ENCODE measurements at regions not wholly inside any gene's neighbourhood (a gene's known extent, or its start where the extent isn't known, plus 50 kb on each side); places are given as distances from the start of the nearest gene placed in this dataset.

GRCh38 chr2:11044201-11044600 is 111.1 kb upstream of the SLC66A3 start:
- DNase-seq (ENCODE audit: low read depth), result no peak

GRCh38 chr2:11045294-11045693 is 110.0 kb upstream of the SLC66A3 start:
- no peak for DNase-seq (ENCODE audit: low read depth)

GRCh38 chr2:11048335-11049008 is 106.8 kb upstream of the SLC66A3 start:
- DNase-seq (ENCODE audit: low read depth), result no peak

DNA sequence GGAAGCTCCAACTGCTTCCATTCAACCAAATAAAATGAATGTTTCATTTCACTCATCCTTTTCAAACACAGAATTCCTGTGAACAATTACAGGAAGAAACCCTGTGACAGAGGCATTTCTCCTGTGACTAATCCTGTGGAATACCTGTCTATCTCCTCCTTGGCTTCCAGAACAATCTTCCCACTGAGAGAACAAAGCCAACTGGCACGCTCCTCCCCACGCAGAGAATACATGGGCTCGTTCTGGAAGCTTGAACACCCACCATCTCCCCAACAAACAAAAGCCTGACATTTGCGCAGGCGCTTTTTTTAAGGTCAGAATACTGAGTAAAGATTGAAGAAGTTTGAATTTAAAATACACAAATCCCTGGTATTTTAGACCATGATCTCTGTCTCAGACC is 104.7 kb upstream of the SLC66A3 start:
- DNase-seq (ENCODE audit: low read depth), result peak; percentile 58

GRCh38 chr2:11051280-11051679 is 104.0 kb upstream of the SLC66A3 start:
- DNase-seq (ENCODE audit: low read depth), result no peak

DNA sequence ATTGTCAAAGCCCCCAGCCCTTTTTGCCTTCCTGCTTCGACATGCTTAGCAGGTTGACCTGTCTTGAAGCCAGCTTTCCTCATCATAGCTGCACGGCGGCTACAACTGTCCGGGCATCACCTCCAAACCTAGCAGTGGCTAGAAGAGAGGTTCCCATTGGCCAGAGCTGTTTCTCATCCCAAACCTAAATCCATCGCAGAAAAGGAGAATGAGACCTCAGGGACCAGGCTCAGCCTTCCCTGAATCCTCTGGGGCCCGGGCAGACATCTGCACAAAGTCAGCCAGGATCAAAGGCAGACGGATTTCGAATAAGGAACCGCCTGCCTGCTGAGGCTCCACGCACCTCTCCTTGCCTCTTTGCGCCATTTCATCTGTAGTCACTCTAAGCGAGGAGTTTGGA is 101.7 kb upstream of the SLC66A3 start:
- DNase-seq (ENCODE audit: low read depth), result no peak

- DNase-seq (ENCODE audit: low read depth), result no peak
These were observed 100.2 kb upstream of the SLC66A3 start for GRCh38 chr2:11054783-11055678.

- DNase-seq (ENCODE audit: low read depth), result no peak
These were observed 99.5 kb upstream of the SLC66A3 start for GRCh38 chr2:11055679-11056215.

- DNase-seq (ENCODE audit: low read depth), result peak; percentile 98
These were observed 98.7 kb upstream of the SLC66A3 start for GRCh38 chr2:11056614-11057013.

DNA sequence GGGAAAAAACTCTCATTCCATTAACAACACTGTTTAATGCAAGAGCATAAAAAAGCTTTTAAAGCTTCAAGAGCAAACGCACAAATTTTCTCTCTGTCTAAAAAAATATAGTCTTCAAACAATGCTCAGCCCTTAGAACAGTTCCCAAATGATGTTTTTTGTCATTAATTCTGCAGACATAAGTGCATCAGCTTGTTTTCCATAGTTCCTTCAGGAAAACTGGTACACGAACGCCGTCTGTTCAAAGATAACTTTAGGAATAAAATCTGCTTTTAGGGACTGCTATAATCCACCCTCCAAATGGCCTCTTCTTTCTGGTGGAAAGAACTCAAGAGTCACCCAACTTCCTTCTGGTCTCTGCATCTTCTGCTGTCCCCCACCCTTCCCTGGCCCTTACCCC is 98.2 kb upstream of the SLC66A3 start:
- no peak for DNase-seq (ENCODE audit: low read depth)

DNA sequence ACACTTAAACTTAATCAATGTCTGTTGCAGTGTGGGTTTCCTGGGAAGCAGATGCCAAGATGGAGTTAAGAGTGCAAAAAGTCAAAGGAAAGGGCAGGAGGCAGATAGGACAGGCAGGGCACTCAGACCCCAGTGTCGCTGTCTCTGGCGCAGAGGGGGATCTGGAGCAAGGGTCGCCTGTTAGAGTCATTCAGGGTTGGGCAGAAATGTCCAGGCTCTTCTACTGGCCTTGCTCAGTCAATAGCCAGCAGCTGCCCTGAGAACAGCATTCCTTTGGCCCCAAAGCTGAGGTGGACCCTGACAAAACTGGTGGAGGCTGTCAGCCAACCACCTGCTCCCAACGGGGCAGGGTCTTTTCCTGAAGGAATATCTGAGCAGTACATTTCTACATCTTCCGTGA is 97.1 kb upstream of the SLC66A3 start:
- DNase-seq (ENCODE audit: low read depth), result no peak

DNA sequence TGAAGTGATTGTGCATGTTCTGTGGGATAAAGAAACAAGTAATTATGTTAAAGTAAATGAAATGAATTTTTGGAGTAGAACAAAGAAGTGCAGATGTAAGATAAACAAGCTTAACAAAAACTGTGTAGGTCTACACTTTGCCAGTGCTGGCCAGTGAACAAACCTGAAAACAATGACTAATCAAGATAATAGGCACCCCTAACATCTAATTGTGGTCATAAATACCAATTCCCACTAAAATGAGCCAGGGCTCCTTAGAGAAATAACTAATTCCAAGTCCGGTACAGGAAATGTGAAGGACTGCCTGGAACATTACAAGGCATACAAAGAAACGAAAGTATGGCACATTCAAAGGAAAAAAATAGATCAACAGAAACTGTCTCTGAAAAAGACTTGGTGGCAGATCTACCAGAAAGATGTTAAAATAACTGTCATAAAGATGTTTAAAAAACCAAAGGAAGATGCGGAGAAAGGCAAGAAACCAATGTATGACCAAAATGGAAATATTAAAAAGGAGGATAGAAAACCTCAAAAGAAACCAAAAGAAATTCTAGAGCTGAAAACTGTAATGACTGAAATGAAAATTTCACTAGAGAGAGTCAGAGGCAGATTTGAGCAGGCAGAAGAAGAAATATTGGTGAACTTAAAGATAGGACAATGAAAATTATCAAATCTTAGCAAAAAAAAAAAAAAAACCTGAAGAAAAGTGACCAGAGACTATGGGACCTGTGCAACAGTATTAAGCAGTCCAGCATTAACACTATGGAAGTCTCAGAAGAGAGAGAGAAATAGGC is 94.7 kb upstream of the SLC66A3 start:
- no peak for DNase-seq (ENCODE audit: low read depth)

- DNase-seq (ENCODE audit: low read depth), result no peak
These were observed 89.3 kb upstream of the SLC66A3 start for GRCh38 chr2:11065833-11066485.

DNA sequence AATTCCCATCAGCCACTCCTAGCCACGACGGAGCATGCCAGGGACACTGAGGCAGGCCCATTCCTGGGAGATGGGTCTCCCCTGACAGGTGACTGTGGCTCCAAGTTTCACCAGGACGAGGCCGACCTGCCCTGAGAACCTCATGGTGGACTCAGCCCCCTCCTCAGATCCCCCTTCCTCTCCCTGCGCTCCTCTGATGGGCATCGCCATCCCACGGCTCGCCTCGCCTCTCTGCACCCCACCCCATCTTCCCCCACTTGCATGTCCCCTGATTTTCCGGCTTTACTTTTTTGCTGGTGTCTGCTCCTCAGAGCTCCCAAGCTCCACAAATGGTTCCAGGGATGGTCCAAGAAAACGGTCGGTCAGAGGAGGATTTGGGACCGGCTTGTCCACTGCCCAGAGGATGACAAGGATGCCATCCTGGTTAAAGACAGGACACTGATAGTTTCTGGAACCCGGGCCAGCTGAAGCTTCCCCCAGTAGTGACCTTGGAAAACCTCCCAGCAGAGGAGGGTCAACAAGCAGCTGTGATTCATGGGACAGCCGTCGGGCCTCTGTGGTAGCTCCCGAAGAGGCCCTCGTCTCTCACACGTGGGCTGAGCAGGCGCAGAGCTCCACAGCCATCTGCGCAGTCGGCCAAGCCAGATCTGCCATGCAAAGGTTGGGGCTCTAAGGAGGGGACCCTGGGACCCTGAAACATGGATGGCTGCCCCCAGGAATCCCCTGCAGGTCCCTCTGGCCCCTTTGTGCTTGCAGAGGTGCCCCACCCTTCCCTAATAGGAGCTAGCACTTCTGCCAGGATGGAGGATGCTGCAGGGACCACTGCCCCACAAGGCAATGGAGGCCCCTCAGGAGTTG is 87.8 kb upstream of the SLC66A3 start:
- no peak for DNase-seq (ENCODE audit: low read depth)

DNA sequence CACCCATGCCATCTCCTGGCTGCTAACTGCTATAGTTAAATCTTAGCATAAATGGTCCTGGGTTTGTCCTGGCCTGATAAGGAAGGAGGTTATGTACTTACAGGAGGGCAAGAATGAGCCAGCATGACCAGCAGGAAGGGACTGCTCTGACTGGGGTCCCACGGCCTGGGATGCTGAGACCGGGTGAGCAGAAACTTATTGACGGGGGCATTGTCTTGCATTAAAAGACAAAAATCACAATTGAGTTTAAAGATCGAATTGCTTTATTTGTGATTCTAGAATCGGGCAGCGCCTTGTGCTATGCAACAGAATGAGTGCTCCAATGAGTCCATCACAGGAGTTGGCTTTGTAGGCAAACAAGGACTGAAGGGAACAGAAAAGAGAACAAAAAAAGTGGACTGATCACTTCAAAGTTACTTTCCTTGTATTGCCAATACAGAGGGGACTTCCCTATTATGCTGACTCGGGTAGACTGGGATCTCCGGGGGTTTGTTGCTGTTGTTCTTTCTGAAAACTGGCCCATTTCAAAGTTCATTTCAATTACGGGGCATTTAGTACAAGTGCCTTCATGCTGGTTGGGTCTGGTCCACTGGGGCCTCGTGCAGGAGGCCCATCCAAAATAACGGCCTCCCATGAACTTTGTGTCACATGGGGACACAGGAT is 87.1 kb upstream of the SLC66A3 start:
- no peak for DNase-seq (ENCODE audit: low read depth)

DNA sequence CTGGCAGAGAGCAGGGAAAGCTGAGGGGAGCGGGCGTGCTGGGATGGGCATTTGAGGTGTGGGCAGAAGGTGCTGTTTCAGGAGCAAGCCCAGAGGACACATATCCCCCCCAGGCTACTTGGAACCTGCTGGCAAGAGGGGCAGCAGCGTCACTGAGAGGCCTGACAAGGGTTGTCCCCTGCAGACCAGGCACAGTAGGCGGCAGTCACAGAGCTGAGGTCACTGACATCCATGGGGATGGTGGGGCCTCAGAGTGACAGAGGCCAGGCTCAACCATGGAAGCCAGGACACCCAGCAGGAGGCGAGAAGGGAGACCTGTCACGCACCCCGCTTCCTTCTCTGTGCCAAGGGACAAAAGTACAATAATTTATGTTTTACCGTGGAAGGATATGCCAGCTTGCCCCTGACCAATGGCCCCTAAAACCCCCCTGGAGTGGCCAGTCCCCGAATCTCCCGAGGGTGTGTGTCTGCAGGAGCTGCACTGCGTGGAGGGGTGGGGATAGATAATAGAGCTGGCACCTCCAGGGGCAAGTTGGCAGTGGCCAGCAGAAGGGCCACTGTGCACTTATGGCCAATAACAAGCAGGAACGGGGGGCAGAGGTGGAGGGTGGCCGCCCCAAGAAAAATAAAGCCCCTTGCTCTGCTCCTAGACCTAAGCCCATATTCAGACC is 86.3 kb upstream of the SLC66A3 start:
- no peak for DNase-seq (ENCODE audit: low read depth)

GRCh38 chr2:11069566-11070185 is 85.6 kb upstream of the SLC66A3 start:
- no peak for DNase-seq (ENCODE audit: low read depth)

- DNase-seq (ENCODE audit: low read depth), result no peak
These were observed 84.1 kb upstream of the SLC66A3 start for GRCh38 chr2:11071211-11071610.

DNA sequence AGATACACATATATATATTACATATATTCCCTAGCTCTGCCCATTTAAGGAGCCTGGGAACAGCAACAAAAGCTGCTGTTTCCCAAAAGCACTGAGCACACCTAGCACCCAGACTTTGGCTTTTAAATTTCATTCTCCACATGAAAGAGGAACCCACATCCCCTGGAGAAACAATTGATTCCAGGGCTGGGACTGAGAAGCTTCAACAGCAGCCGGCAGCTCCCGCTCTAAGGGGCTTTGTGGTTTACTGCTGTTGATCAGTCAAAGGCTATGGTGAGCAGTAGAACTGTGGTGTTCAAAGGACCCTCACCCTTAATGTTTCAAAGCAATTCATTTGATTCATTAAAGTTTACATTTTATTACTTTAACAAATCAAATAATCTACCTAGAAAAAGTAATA is 83.3 kb upstream of the SLC66A3 start:
- DNase-seq (ENCODE audit: low read depth), result no peak

Measured in renal cortical epithelial cell (primary cell).